ENCODE measurements at regions not wholly inside any gene's neighbourhood (a gene's known extent, or its start where the extent isn't known, plus 50 kb on each side); places are given as distances from the start of the nearest gene placed in this dataset.
"Not testable (repeated sequence)": the region's sequence is repeated elsewhere in the genome, so short reads cannot be mapped to it uniquely, and the experiment has no call there.

DNA sequence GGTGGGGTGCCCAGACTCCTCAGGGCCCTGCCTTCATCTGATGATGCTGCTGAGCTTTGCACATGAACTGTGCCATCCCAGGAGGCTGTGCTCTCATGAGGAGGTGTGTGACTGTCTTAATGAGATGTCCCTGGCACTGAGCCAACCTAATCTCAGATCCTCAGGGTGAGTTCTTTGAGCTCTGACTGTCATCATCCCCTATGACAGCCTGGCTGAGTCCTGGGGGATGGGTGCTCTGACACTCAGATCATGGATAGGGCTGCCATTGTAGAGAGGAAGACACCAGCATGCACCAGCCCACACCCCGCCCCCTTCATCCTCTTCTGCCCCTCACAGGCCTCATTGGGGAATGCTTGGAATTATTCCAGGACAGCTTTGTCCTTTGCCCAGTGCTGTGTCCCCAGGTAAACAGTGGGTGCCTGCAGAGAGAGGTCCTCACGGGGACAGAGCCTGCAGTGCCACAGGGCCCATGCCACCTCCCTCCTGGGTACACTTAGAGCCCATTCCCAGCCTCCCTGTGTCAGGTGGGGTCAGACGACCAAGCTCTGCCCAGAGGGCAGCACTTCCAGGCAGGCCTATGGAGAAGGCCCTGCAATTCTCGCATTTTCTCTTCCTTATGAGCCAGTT lies 310.1 kb upstream of the SFSWAP start:
- DNase-seq = not testable (repeated sequence)

- DNase-seq = not testable (repeated sequence)
Observed at GRCh38 chr12:131401907-131402633, 308.8 kb upstream of the SFSWAP start.

GRCh38 chr12:131402781-131403396 lies 308.0 kb upstream of the SFSWAP start:
- no peak for DNase-seq

DNA sequence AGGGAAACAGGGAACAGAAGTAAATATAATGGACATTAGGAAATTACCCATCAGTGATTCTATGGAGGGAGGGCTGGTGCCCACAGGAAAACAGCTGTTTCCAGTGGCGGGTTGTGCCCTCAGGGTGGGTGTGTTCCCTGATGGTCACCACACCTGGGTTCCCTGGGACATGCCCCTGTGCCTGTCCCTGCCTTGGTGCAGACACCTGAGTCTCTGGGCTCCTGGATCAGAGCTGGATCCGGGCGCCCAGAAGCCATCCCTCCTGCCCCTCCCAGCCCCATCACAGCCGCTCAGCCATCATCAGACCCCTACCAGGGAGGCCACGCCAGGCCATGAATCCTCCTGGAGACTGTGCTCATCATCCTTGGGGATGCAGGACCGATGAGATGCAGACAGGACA lies 307.2 kb upstream of the SFSWAP start:
- no peak for DNase-seq

- DNase-seq = no peak
Observed at GRCh38 chr12:131404705-131405104, 306.2 kb upstream of the SFSWAP start.

GRCh38 chr12:131407221-131408035 lies 303.5 kb upstream of the SFSWAP start:
- no peak for DNase-seq

DNA sequence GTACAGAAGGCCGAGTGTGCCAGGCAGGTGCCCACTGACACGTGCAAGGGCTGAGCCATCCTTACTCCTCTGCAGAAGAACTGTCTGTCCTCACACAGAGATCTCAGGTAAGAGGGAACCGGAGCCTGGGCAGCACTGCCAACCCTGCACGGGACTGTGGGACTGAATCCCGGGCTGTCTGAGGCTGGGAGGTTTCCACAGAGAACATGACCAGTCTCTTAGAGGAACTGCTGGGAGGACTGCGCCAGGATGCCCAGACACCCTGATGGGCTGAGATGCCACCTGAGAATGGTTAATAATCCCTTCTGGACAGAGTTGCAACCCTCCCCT lies 302.9 kb upstream of the SFSWAP start:
- DNase-seq = no peak

- DNase-seq = no peak
Observed at GRCh38 chr12:131408484-131408883, 302.4 kb upstream of the SFSWAP start.

DNA sequence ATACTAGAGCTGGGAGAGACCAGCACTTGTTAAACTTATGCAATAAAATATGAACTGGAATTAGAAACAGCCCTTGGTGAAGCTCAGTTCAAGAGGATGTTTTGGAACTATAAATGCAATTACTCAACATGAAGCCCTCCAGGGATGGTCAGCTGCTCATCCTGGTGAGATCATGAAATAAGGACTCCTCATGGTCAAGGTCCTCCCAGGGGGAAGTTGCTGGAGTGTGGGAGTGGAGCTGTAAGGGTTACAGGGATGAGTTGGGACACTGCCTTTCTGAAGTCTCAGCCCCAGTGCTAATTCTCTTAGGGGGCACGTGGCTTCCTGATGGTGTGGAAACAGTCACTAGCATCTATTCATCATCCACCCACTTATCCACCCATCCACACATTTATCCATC lies 301.7 kb upstream of the SFSWAP start:
- DNase-seq = no peak

DNA sequence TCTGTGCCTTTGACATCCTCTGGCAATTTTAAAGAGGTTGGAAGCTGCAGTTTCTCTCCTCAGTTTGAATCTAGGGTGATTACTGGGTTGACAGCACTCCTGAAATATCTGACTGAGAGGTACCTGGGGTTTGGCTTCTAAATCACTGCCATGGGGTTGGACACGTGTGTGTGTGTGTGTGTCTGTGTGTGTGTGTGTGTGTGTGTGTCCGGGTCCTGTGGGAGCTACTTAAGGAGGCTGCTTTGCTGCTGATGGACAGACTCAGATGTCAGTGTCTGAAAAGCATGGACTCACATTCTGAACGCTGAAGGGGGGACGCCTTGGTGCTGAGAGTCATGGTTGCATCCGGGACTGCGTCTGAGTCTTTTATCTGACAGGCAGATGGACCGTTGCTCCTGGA lies 299.1 kb upstream of the SFSWAP start:
- not testable (repeated sequence) for DNase-seq

DNA sequence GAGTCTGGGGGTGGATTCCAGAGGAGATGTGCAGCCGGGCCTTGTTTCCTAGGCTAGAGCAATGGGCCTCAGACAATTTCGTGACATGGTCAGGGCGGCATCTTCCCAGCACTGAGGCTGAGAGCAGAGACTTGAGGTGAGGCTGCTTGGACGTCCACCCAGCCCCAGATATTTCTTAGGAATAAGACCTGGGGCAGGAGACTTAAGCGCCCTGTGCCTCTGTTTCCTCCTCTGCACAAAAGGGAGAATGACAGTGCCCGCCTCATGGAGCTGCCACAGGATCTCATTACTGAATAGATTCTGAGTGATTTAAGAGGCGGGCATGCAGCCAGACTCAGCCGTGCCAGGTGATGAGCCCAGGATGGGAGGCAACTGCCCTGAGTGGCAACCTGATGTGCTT lies 297.9 kb upstream of the SFSWAP start:
- no peak for DNase-seq

DNA sequence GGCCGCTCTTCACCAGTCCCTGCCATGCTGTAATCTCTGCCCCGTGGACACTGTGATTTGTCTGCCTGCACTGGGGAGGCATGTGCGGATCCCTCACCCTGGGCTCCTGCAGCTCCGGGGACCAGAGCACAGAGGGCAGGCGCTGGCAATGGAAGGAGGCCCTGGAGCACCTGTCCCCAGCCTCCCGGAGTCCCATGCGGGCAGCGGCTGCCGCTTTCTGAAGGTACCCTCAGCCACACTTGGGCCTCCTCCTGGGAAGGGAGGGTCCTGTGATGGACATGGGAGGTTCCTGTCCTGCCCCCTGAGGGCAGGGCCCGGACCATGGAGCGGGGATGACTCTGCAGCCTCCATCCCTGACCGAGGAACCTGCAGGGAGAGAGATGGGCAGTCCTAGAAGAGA lies 297.4 kb upstream of the SFSWAP start:
- no peak for DNase-seq

DNA sequence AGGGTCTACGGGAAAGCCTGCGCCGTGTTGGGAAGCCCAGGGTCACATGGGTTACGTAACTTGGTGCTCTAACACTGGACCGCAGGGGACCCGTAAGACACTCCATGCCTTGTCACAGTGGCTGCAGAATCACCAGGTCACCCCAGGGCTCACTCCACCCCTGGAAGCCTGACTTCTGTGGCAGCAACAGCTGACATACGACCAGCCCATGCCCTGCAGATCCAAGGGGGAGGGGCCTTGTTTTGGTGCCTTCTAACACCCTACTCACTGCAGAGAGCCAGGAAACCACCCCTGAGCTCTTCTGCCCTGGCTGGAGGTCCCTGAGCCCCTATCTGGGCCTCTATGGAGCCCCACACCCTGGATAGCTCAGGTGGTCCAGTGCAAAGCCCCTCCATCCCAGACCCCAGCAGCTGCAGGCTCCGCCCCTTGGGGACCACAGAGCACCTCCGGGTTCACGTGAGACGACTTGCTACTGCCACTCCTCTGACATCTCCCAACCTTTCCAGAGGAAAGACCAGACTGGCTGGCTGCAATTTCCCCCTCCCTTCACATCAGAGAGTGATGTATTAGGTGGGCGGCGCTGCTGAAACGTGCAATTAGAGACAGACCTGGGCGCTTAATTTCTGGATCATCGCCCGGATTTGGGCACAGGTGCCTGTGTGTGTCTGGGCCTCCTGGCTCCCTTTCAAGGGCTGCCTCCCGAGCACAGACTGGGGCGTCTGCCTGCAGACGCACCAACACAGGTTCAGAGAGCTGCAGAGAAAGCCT lies 296.6 kb upstream of the SFSWAP start:
- DNase-seq = not testable (repeated sequence)

GRCh38 chr12:131415781-131416180 lies 295.1 kb upstream of the SFSWAP start:
- DNase-seq = no peak

DNA sequence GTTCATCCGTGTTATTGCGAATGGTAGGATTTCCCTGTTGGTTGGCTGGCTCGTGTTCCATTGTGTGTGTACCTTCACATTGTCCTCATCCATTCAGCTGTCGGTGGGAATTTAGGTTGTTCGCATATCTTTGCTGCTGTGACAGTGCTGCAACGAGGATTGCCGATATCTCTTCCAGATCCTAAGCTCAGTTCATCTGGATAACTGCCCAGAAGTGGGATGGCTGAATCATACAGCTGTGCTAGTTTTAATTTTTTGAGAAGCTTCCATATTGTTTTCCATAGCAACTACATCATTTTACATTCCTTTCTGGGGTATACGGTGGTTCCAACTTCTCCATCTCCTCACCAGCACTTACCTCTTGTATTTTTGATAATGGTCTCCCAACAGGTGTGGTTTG lies 292.8 kb upstream of the SFSWAP start:
- DNase-seq = no peak

DNA sequence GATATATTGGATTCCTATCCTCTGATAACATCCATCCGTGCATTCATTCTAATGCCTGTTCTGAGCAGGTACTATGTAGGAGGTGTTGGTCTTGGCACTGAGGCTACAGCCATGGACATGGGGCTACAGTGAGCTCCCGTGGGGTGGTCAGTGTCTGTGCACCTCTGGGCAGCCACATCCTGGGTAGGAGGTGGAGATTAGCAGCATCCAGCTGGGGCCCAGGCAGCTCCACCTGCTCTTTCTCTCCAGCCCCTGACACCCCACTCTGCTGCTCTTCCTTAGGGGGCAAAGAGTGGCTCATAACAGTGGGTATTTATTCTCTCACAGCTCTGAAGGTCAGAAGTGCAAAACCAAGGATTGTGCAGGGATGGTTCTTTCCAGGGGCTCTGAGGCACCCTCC lies 292.0 kb upstream of the SFSWAP start:
- DNase-seq = no peak

- DNase-seq = no peak
Observed at GRCh38 chr12:131420867-131421447, 289.9 kb upstream of the SFSWAP start.

- DNase-seq = no peak
Observed at GRCh38 chr12:131421509-131422186, 289.2 kb upstream of the SFSWAP start.

- no peak for DNase-seq
Observed at GRCh38 chr12:131422187-131422520, 288.7 kb upstream of the SFSWAP start.

DNA sequence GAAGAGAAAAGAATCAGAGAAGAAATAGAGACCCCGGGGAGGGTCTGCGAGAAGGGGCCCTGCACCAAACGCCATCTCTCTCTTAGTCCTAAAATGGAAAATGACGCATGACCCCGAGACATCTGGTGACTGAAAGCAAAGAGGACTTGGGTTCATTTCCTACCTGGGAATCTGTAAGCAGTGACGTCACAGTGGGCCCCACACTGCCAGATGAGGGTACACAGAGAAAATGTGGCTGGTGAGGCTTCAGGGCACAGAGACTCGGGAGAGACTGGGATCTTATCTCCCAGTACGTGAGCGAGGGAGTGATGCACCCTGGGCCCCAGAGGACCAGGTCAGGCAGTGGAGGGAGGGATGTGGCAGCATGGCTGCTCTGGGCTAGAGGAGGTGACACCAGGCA lies 288.1 kb upstream of the SFSWAP start:
- DNase-seq = no peak

DNA sequence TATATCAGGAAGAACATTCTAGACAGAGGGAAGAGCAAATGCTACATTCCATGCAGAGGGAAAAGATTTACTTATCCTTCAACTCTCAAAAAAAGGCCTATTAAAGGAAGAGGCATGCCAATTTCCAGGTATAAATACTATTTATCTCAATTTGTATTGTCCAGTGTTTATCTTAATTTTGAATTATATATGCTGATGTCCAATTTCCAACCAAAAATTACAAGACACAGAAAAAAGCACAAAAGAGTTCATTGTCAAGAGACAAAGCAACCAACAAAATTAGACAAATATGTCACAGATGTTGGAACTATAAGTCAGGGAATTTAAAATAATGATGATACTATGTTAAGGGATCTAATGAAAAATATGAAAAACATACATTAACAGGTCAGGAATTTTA lies 286.6 kb upstream of the SFSWAP start:
- no peak for DNase-seq
